Right lobe of liver (tissue), 6 donors: ENCODE measurements at regions not wholly inside any gene's neighbourhood (a gene's known extent, or its start where the extent isn't known, plus 50 kb on each side); places are given as distances from the start of the nearest gene placed in this dataset.

Experiments
- ATAC-seq, 4 donors: fragments of 200-7000 bp; cut with Tn5 transposase; one replicate each; pipeline ENCODE4 v1.9.1; 2020; ENCODE audit warnings: mild to moderate bottlenecking in 4 of 4, moderate library complexity in 4 of 4
- DNase-seq, 3 donors: peaks; one replicate each; pipeline ENCODE4 v3.0.0-alpha.2; 2020
- H3K27ac ChIP-seq, 3 donors: fragments of 200-600 bp; one replicate each; pipeline ENCODE4 v1.8.0; 2022
- H3K27me3 ChIP-seq, 2 donors: fragments of 200-600 bp; one replicate each; pipeline ENCODE4 v1.8.0; 2022
- H3K36me3 ChIP-seq, 4 donors: fragments of 200-600 bp; sonication (generic) in 1 of 4; one replicate each; pipeline versions ENCODE4 v1.5.1 to v1.8.0; 2017 to 2022; ENCODE audit warnings: control low read depth in 1 of 4
- H3K4me1 ChIP-seq, 4 donors: fragments of 200-600 bp; sonication (generic) in 1 of 4; one replicate each; pipeline versions ENCODE4 v1.5.1 to v1.8.0; 2017 to 2022; ENCODE audit warnings: control low read depth in 1 of 4
- H3K4me3 ChIP-seq, 3 donors: fragments of 200-600 bp; one replicate each; pipeline ENCODE4 v1.8.0; 2022
- H3K9me3 ChIP-seq, 4 donors: fragments of 200-600 bp; sonication (generic) in 1 of 4; one replicate each; pipeline versions ENCODE4 v1.5.1 to v1.8.0; 2017 to 2022; ENCODE audit warnings: control low read depth in 1 of 4
- CTCF ChIP-seq, 4 donors: fragments of 200-600 bp in 3 of 4; fragments of 450-650 bp in 1 of 4; IDR thresholded peaks; one replicate each; pipeline versions ENCODE4 v1.5.1 to v1.8.0; 2016 to 2022; ENCODE audit warnings: antibody characterized with exemption in 4 of 4, mild to moderate bottlenecking in 2 of 4
- POLR2A ChIP-seq: fragments of 450-650 bp; IDR thresholded peaks from one replicate; pipeline ENCODE4 v1.6.1; 2017; ENCODE audit warnings: antibody characterized with exemption, mild to moderate bottlenecking
- WGBS: methylation state at CpG from one replicate; pipeline ENCODE4 v1.1.6; 2018; ENCODE audit warnings: low coverage, low lambda C conversion rate; ENCODE audit not compliant: insufficient coverage; ENCODE audit errors: missing lambda C conversion rate; 5-methylcytosine and 5-hydroxymethylcytosine counted together
- intact Hi-C, 2 donors: fragments of 100-400 bp; cut with DNase I; formaldehyde crosslinking; loops; one replicate each; pipeline versions ENCODE4 v1.11.2 to v1.14.1; 2022
- donor health status: DM: no; HTN: yes; CAD: no.
- donor health status: DM: no; HTN: no; CAD: no.
- donor health status: DM: no; HTN: no; CAD: no.
- donor health status: DM: no; HTN: yes; CAD: no.
- donor health status: DM: no; HTN: yes; CAD: no.

GRCh38 chr13:21932996-21933395 lies 262.1 kb downstream of the FGF9 start:
- Histone ChIP-seq H3K9me3 (no peaks in the 10 kb centered on the region), H3K27me3 (no peaks in the 10 kb centered on the region), H3K4me1 (no peaks in the 10 kb centered on the region), H3K27ac (no peak overlapping the region), H3K4me3 (no peak overlapping the region), H3K36me3 (no peaks in the 10 kb centered on the region)
- TF ChIP-seq POLR2A: no peak
- no peak for TF ChIP-seq CTCF (IDR thresholded peaks at IDR 0.05)
- intact Hi-C loops: no loop called here
- ATAC-seq (no peak), DNase-seq (no peak)
- WGBS: 44% methylated on average over 3 of the region's 6 CpGs

- Histone ChIP-seq H3K36me3 (no peaks in the 10 kb centered on the region), H3K4me1 (no peaks in the 10 kb centered on the region), H3K9me3 (no peaks in the 10 kb centered on the region), H3K27ac (no peak overlapping the region), H3K4me3 (no peak overlapping the region), H3K27me3 (no peaks in the 10 kb centered on the region)
- WGBS: 75% methylated on average over 9 of the region's 9 CpGs
- no peak for DNase-seq
- ATAC-seq: no peak
- intact Hi-C loops: no loop called here
- TF ChIP-seq CTCF (IDR thresholded peaks at IDR 0.05) (no peak), POLR2A (no peak)
Observed at GRCh38 chr13:21934284-21934683, 263.4 kb downstream of the FGF9 start.

- intact Hi-C loops: no loop called here
- no peaks in the 10 kb centered on the region for H3K36me3 ChIP-seq
- TF ChIP-seq POLR2A (no peak), CTCF (IDR thresholded peaks at IDR 0.05) (no peak)
- H3K27me3 ChIP-seq: no peaks in the 10 kb centered on the region
- ATAC-seq (no peak), DNase-seq (no peak)
- H3K4me1 ChIP-seq: no peaks in the 10 kb centered on the region
- WGBS: 90% methylated on average over 2 of the region's 4 CpGs
- no peaks in the 10 kb centered on the region for H3K9me3 ChIP-seq
- no peak overlapping the region for H3K27ac ChIP-seq
- no peak overlapping the region for H3K4me3 ChIP-seq
Observed at GRCh38 chr13:21936674-21937073, 265.8 kb downstream of the FGF9 start.

- no peak overlapping the region for H3K27ac ChIP-seq
- H3K4me3 ChIP-seq: no peak overlapping the region
- WGBS: 63% methylated on average over 6 of the region's 6 CpGs
- no peak for TF ChIP-seq POLR2A
- no peak for TF ChIP-seq CTCF (IDR thresholded peaks at IDR 0.05)
- DNase-seq (no peak), ATAC-seq (no peak)
- H3K4me1 ChIP-seq: no peaks in the 10 kb centered on the region
- no peaks in the 10 kb centered on the region for H3K36me3 ChIP-seq
- intact Hi-C loops: no loop called here
- no peaks in the 10 kb centered on the region for H3K9me3 ChIP-seq
- no peaks in the 10 kb centered on the region for H3K27me3 ChIP-seq
Observed at GRCh38 chr13:21938168-21938567, 267.3 kb downstream of the FGF9 start.

GRCh38 chr13:21938636-21939035 lies 267.8 kb downstream of the FGF9 start:
- WGBS: 52% methylated on average over 7 of the region's 7 CpGs
- intact Hi-C loops: no loop called here
- DNase-seq (no peak), ATAC-seq (no peak)
- no peaks in the 10 kb centered on the region for H3K4me1 ChIP-seq
- H3K9me3 ChIP-seq: no peaks in the 10 kb centered on the region
- no peak for TF ChIP-seq POLR2A
- no peak for TF ChIP-seq CTCF (IDR thresholded peaks at IDR 0.05)
- H3K27me3 ChIP-seq: no peaks in the 10 kb centered on the region
- H3K4me3 ChIP-seq: no peak overlapping the region
- no peak overlapping the region for H3K27ac ChIP-seq
- H3K36me3 ChIP-seq: no peaks in the 10 kb centered on the region
